ENCODE measurements at regions not wholly inside any gene's neighbourhood (a gene's known extent, or its start where the extent isn't known, plus 50 kb on each side); places are given as distances from the start of the nearest gene placed in this dataset.

DNA sequence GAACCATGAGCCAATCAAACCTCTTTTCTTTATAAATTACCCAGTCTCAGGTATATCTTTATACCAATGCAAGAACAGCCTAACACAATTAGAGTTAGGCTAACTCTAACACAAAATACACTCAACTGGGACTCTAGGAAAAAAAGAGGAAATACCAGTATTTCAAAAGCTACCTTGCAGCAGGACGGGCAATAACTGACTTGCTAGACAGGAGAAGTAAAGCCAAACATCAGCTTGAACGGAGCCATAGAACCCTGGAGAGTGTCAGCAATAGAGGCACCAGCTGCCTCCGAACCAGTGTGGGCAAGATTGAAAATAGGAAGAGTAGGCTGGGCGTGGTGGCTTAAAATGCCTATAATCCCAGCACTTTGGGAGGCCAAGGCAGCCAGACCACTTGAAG, 162.0 kb upstream of the SOX4 start:
- no peak for DNase-seq (ENCODE audit: low spot score)
- in situ Hi-C loops (cut with MboI; ENCODE audit: low sequenced_read_pairs, unreplicated experiment), result no loop called here

DNA sequence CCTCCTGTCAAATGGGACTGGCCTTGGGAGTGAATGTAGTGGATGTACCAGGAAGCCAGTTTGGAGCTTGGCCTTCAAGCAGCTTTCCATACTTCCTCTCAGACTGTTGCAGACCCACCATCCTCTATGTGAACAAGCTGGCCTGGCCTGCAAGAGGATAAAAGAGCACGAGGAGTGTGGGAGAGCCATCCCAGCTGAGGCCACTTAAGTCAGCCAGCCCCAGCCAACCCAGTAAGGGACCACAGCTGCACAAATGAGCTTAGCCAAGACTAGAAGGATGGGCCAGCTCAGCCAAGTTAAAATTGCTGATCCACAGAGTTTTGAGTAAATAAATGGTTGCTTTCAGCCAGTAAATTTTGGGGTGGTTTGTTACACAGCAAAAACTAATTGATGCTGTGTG, 156.9 kb upstream of the SOX4 start:
- TF ChIP-seq, protein P1, sequence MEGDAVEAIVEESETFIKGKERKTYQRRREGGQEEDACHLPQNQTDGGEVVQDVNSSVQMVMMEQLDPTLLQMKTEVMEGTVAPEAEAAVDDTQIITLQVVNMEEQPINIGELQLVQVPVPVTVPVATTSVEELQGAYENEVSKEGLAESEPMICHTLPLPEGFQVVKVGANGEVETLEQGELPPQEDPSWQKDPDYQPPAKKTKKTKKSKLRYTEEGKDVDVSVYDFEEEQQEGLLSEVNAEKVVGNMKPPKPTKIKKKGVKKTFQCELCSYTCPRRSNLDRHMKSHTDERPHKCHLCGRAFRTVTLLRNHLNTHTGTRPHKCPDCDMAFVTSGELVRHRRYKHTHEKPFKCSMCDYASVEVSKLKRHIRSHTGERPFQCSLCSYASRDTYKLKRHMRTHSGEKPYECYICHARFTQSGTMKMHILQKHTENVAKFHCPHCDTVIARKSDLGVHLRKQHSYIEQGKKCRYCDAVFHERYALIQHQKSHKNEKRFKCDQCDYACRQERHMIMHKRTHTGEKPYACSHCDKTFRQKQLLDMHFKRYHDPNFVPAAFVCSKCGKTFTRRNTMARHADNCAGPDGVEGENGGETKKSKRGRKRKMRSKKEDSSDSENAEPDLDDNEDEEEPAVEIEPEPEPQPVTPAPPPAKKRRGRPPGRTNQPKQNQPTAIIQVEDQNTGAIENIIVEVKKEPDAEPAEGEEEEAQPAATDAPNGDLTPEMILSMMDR (IDR thresholded peaks at IDR 0.05; ENCODE audit: borderline replicate concordance, control extremely low read depth, extremely low read depth, insufficient read depth, missing control alignments), result no peak
- in situ Hi-C loops (cut with MboI; ENCODE audit: low sequenced_read_pairs, unreplicated experiment), result no loop called here

More for the DNA sequence above, 162.0 kb upstream of the SOX4 start:
- TF ChIP-seq, protein P1 (IDR thresholded peaks at IDR 0.05; ENCODE audit: borderline replicate concordance, control extremely low read depth, extremely low read depth, insufficient read depth, missing control alignments), result no peak

DNA sequence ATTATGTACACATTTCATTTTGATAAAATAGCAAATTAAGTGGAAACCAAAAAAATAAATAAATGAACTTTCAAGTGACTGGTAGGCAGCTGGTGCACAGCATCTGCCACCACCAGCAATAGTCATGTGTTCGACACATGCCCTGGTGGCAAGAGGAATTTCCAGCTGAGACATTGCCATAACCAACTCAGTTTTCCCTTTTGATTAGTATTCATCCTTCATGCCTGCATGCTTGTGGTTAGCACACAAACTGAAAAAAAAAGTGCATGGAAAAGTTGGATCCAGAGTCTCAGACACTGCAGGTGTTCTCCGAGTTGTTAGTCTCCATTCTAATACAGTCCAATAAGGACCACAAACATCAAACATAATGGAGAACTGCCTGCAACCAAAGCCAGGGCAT, 156.0 kb upstream of the SOX4 start:
- DNase-seq (ENCODE audit: low spot score), result no peak
- in situ Hi-C loops (cut with MboI; ENCODE audit: low sequenced_read_pairs, unreplicated experiment), result no loop called here
- TF ChIP-seq, protein P1 (IDR thresholded peaks at IDR 0.05; ENCODE audit: borderline replicate concordance, control extremely low read depth, extremely low read depth, insufficient read depth, missing control alignments), result no peak

More for the DNA sequence above, 156.9 kb upstream of the SOX4 start:
- DNase-seq (ENCODE audit: low spot score), result no peak

DNA sequence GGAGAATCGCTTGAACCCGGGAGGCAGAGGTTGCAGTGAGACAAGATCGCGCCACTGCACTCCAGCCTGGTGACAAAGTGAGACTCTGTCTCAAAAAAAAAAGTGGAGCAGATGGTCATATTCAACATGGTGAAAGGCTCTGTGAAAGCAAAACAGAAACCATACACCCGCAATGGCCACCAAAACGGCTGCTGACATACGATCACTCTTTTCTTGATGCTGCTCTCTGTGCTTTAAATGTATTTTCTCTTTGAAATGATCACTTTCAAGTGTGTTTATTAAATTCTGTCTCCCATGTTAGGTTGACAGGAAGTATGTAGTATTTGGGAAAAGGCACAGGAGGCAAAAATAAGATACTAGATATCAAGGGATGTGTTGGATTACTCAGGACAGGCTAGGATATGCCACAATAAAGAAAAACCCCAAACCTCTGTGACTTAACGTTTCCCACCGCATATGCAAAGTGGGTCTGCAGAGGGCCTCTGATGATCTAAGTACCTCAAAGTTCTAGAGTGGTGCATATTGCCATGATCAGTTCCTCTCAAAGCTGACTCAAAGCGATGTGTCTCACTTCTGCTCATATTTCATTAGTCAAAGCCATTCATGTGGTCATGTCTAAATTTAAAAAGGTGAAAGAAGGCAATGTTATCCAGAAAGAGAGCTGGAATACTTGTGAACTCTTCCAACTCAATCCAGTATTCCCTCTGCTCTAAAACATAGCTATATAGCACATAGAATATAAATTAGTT, 155.1 kb upstream of the SOX4 start:
- in situ Hi-C loops (cut with MboI; ENCODE audit: low sequenced_read_pairs, unreplicated experiment), result no loop called here
- TF ChIP-seq, protein P1 (IDR thresholded peaks at IDR 0.05; ENCODE audit: borderline replicate concordance, control extremely low read depth, extremely low read depth, insufficient read depth, missing control alignments), result no peak
- DNase-seq (ENCODE audit: low spot score), result peak; percentile 82

DNA sequence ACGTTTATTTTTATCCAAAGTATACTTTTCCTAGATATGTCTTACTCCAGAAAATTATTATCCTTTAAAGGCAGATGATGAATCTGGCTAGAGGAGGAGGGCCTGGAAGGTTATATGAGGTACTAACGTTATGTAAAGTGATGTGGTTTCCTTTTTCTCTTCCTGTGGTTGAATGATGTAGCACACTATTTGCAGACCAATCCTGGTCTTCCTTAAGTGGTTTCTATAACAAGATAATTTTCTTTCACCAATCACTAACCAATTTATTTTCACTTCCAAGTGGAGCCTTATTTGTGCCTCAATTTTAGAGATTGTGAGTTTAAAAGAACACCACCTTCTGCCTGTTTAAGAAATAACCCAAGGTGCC, 154.6 kb upstream of the SOX4 start:
- TF ChIP-seq, protein P1 (IDR thresholded peaks at IDR 0.05; ENCODE audit: borderline replicate concordance, control extremely low read depth, extremely low read depth, insufficient read depth, missing control alignments), result no peak
- in situ Hi-C loops (cut with MboI; ENCODE audit: low sequenced_read_pairs, unreplicated experiment), result no loop called here
- DNase-seq (ENCODE audit: low spot score), result no peak

DNA sequence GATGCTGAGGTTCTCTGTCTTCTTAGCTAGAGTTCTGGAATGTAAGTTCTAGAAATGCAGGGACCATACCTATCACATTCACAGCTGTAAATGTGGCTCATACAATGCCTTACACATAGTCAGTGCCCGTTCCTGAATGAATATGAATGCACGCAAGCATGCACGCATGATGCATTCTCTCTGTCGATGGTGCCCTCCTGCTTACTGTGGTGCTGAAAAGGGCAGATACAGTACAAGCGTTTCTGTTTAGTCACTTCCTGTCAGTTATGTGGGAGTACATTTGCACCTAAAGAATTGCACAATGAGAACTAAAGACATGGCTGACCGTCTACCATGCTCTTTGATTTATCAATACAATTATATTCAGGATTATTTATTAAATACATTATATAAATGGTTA, 152.2 kb upstream of the SOX4 start:
- in situ Hi-C loops (cut with MboI; ENCODE audit: low sequenced_read_pairs, unreplicated experiment), result no loop called here
- TF ChIP-seq, protein P1 (IDR thresholded peaks at IDR 0.05; ENCODE audit: borderline replicate concordance, control extremely low read depth, extremely low read depth, insufficient read depth, missing control alignments), result no peak
- no peak for DNase-seq (ENCODE audit: low spot score)
